OCI-LY3 (cell line): ENCODE measurements at regions not wholly inside any gene's neighbourhood (a gene's known extent, or its start where the extent isn't known, plus 50 kb on each side); places are given as distances from the start of the nearest gene placed in this dataset.

ENCODE experiments used
- EZH2phosphoT487 ChIP-seq: fragments of 200-600 bp; shearing (Covaris generic); IDR thresholded peaks from 2 replicates; pipeline ENCODE4 v1.6.1; 2018; ENCODE audit warnings: antibody characterized with exemption, mixed run types, low read depth
- TF ChIP-seq, protein P1 (sequence below): fragments of 200-600, 300-600 bp; sonication (generic); IDR thresholded peaks from 2 replicates; pipeline ENCODE4 v1.5.1; 2014; ENCODE audit warnings: antibody characterized with exemption, low read length, low read depth

DNA sequence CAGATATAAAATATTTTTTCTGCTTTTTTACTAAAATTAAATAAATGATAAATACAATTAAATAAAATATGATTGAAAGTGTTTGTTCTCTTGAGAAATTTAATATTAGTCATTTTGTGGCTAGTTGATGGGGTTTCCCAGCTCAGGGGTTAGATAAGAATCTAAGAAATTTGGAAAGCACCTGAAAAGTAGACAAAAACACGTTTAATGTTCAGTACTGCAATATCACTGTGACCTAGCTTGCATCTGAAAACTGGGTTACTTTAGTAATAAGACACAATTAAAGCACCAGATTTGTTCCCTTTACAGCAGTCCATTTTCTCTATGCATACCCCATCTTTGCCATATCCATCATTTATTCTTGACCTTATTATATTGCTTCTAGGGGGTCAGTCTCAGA, 1454.8 kb upstream of the SPRY2 start:
- no peak for TF ChIP-seq EZH2phosphoT487
- TF ChIP-seq, protein P1, sequence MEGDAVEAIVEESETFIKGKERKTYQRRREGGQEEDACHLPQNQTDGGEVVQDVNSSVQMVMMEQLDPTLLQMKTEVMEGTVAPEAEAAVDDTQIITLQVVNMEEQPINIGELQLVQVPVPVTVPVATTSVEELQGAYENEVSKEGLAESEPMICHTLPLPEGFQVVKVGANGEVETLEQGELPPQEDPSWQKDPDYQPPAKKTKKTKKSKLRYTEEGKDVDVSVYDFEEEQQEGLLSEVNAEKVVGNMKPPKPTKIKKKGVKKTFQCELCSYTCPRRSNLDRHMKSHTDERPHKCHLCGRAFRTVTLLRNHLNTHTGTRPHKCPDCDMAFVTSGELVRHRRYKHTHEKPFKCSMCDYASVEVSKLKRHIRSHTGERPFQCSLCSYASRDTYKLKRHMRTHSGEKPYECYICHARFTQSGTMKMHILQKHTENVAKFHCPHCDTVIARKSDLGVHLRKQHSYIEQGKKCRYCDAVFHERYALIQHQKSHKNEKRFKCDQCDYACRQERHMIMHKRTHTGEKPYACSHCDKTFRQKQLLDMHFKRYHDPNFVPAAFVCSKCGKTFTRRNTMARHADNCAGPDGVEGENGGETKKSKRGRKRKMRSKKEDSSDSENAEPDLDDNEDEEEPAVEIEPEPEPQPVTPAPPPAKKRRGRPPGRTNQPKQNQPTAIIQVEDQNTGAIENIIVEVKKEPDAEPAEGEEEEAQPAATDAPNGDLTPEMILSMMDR, result no peak
